SK-N-MC (cell line): ENCODE measurements at regions not wholly inside any gene's neighbourhood (a gene's known extent, or its start where the extent isn't known, plus 50 kb on each side); places are given as distances from the start of the nearest gene placed in this dataset.

Experiments
- EZH2 ChIP-seq: fragments of 200-600 bp; sonication (generic); IDR thresholded peaks from one replicate; pipeline ENCODE4 v1.6.1; 2017; ENCODE audit warnings: antibody characterized with exemption
- POLR2AphosphoS5 ChIP-seq: IDR thresholded peaks from 2 replicates; pipeline ENCODE4 v1.6.1; 2012; ENCODE audit warnings: mild to moderate bottlenecking, low read depth, low read length, borderline replicate concordance

GRCh38 chr11:104819603-104820002 is 78.7 kb downstream of the CASP12 start:
- TF ChIP-seq EZH2 (no peak), POLR2AphosphoS5 (no peak)
